Body of pancreas (tissue), 4 donors: ENCODE measurements at regions not wholly inside any gene's neighbourhood (a gene's known extent, or its start where the extent isn't known, plus 50 kb on each side); places are given as distances from the start of the nearest gene placed in this dataset.

ENCODE experiments used
- ATAC-seq: fragments of 150-250 bp; one replicate; pipeline ENCODE4 v1.9.1; 2016
- DNase-seq, 4 donors: peaks; one replicate each; pipeline ENCODE4 v3.0.0-alpha.2; 2019
- H3K27ac ChIP-seq, 4 donors: fragments of 200-600 bp; sonication (generic); 1 replicate in 3 of 4; 2 replicates in 1 of 4; pipeline versions ENCODE4 v1.5.1 to v1.6.1; 2016 to 2019; ENCODE audit warnings: mild to moderate bottlenecking in 1 of 4, mixed read lengths in 1 of 4, moderate library complexity in 1 of 4
- H3K27me3 ChIP-seq, 2 donors: fragments of 200-600 bp; sonication (generic); one replicate each; pipeline ENCODE4 v1.6.0; 2016; ENCODE audit warnings: mild to moderate bottlenecking in 1 of 2
- H3K36me3 ChIP-seq, 2 donors: fragments of 200-600 bp; sonication (generic); replicated peaks in 1 of 2; 2 replicates each; pipeline ENCODE4 v1.5.1; 2016; ENCODE audit warnings: low read depth in 2 of 2; ENCODE audit not compliant: insufficient read depth in 1 of 2
- H3K4me1 ChIP-seq: fragments of 200-600 bp; sonication (generic); one replicate; pipeline ENCODE4 v1.6.0; 2016
- H3K4me3 ChIP-seq, 2 donors: fragments of 200-600 bp; sonication (generic); 1 replicate in 1 of 2; 2 replicates in 1 of 2; pipeline ENCODE4 v1.5.1; 2016 to 2019
- H3K9me3 ChIP-seq, 3 donors: fragments of 200-600 bp; sonication (generic); 1 replicate in 2 of 3; 2 replicates in 1 of 3; pipeline ENCODE4 v1.5.1; 2016
- CTCF ChIP-seq, 7 experiments: fragments of 450-650 bp in 4 of 7; fragments of 200-600 bp in 3 of 7; sonication (generic) in 3 of 7; IDR thresholded peaks; one replicate each; pipeline ENCODE4 v1.5.1; 2016 to 2019; ENCODE audit warnings: antibody characterized with exemption in 7 of 7
- POLR2A ChIP-seq, 3 donors: fragments of 450-650 bp; IDR thresholded peaks; one replicate each; pipeline ENCODE4 v1.6.1; 2016; ENCODE audit warnings: antibody characterized with exemption in 3 of 3, mild to moderate bottlenecking in 2 of 3
- WGBS, 2 donors: methylation state at CpG; one replicate each; pipeline ENCODE4 v1.1.5; 2017; 5-methylcytosine and 5-hydroxymethylcytosine counted together
- intact Hi-C: fragments of 100-400 bp; cut with DNase I; formaldehyde crosslinking; loops from one replicate; pipeline ENCODE4 v1.15.1; 2023

GRCh38 chr19:31718032-31718431 is 368.8 kb upstream of the TSHZ3 start:
- no peak overlapping the region for H3K27ac ChIP-seq
- no peak for ATAC-seq
- no peaks in the 10 kb centered on the region for H3K27me3 ChIP-seq
- intact Hi-C loops: no loop called here
- H3K4me3 ChIP-seq: no peak overlapping the region
- DNase-seq: no peak
- no peaks in the 10 kb centered on the region for H3K4me1 ChIP-seq
- H3K9me3 ChIP-seq: no peaks in the 10 kb centered on the region
- TF ChIP-seq POLR2A (IDR thresholded peaks at IDR 0.05): no peak
- H3K36me3 ChIP-seq: no peaks in the 10 kb centered on the region
- WGBS, 2 donors: 27 to 35% methylated on average over 6 of the region's 6 CpGs

GRCh38 chr19:31718898-31719297 is 369.7 kb upstream of the TSHZ3 start:
- ATAC-seq: no peak
- no peak overlapping the region for H3K4me3 ChIP-seq
- no peak for DNase-seq
- H3K27me3 ChIP-seq: no peaks in the 10 kb centered on the region
- intact Hi-C loops: no loop called here
- no peak overlapping the region for H3K27ac ChIP-seq
- TF ChIP-seq CTCF (IDR thresholded peaks at IDR 0.05) (no peak), POLR2A (IDR thresholded peaks at IDR 0.05) (no peak)
- no peaks in the 10 kb centered on the region for H3K4me1 ChIP-seq
- H3K36me3 ChIP-seq: no peaks in the 10 kb centered on the region
- H3K9me3 ChIP-seq: no peaks in the 10 kb centered on the region
- WGBS, 2 donors: 63 to 68% methylated on average over 10 of the region's 10 CpGs

GRCh38 chr19:31723101-31723500 is 373.9 kb upstream of the TSHZ3 start:
- no peaks in the 10 kb centered on the region for H3K27me3 ChIP-seq
- no peak for TF ChIP-seq CTCF (IDR thresholded peaks at IDR 0.05)
- no peak for TF ChIP-seq POLR2A (IDR thresholded peaks at IDR 0.05)
- ATAC-seq (no peak), DNase-seq (no peak)
- no peaks in the 10 kb centered on the region for H3K4me1 ChIP-seq
- intact Hi-C loops: no loop called here
- no peak overlapping the region for H3K4me3 ChIP-seq
- WGBS, 2 donors: 38 to 50% methylated on average over 1 of the region's 1 CpG
- no peaks in the 10 kb centered on the region for H3K9me3 ChIP-seq
- H3K27ac ChIP-seq: no peak overlapping the region
- H3K36me3 ChIP-seq: no peaks in the 10 kb centered on the region

- H3K4me3 ChIP-seq: no peak overlapping the region
- no peaks in the 10 kb centered on the region for H3K4me1 ChIP-seq
- H3K27ac ChIP-seq: no peak overlapping the region
- TF ChIP-seq POLR2A (IDR thresholded peaks at IDR 0.05) (no peak), CTCF (IDR thresholded peaks at IDR 0.05) (no peak)
- ATAC-seq (no peak), DNase-seq (no peak)
- no peaks in the 10 kb centered on the region for H3K36me3 ChIP-seq
- H3K9me3 ChIP-seq: no peaks in the 10 kb centered on the region
- H3K27me3 ChIP-seq: no peaks in the 10 kb centered on the region
- WGBS, 2 donors: 36 to 46% methylated on average over 3 of the region's 3 CpGs
- intact Hi-C loops: no loop called here
These were observed 375.8 kb upstream of the TSHZ3 start for GRCh38 chr19:31725051-31725450.

- intact Hi-C loops: no loop called here
- TF ChIP-seq POLR2A (IDR thresholded peaks at IDR 0.05): no peak
- TF ChIP-seq CTCF (IDR thresholded peaks at IDR 0.05): no peak
- ATAC-seq: no peak
- Histone ChIP-seq H3K36me3 (no peaks in the 10 kb centered on the region), H3K4me1 (no peaks in the 10 kb centered on the region), H3K27ac (no peak overlapping the region), H3K9me3 (no peaks in the 10 kb centered on the region), H3K4me3 (no peak overlapping the region), H3K27me3 (no peaks in the 10 kb centered on the region)
- DNase-seq: no peak
- WGBS, 2 donors: 77 to 88% methylated on average over 10 of the region's 10 CpGs
These were observed 378.3 kb upstream of the TSHZ3 start for GRCh38 chr19:31727536-31727935.
